ENCODE measurements at regions not wholly inside any gene's neighbourhood (a gene's known extent, or its start where the extent isn't known, plus 50 kb on each side); places are given as distances from the start of the nearest gene placed in this dataset.
"Not testable (repeated sequence)": the region's sequence is repeated elsewhere in the genome, so short reads cannot be mapped to it uniquely, and the experiment has no call there.

DNA sequence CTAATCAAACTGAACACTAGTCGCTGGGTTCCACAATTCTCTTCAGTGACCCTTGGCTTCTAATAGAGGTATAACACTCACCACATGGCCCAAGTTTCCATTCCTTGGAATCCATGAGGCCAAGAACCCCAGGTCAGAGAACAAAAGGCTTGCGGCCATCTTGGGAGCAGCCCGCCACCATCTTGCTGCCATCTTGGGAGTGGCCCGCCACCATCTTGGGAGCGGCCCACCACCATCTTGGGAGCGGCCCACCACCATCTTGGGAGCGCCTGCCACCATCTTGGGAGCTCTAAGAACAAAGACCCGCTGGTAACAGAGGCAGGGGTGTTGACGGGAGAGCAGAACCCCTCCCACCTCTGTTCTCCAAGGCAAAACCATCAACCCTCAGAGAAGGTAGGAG, 493.4 kb downstream of the MATN1 start:
- DNase-seq, result no peak

DNA sequence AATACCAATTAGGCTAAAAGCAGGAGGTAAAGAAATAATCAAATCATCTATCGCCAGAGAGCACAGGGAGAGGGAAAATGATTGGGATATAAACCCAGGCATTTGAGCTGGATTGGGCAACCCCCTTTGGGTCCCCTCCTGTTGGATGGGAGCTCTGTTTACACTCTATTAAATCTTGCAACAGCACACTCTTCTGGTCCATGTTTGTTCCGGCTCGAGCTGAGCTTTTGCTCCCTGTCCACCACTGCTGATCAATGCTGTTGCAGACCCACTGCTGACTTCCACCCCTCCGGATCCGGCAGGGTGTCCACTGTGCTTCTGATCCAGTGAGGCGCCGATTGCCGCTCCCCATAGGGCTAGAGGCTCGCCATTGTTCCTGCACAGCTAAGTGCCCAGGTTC, 493.8 kb downstream of the MATN1 start:
- DNase-seq, result no peak

DNA sequence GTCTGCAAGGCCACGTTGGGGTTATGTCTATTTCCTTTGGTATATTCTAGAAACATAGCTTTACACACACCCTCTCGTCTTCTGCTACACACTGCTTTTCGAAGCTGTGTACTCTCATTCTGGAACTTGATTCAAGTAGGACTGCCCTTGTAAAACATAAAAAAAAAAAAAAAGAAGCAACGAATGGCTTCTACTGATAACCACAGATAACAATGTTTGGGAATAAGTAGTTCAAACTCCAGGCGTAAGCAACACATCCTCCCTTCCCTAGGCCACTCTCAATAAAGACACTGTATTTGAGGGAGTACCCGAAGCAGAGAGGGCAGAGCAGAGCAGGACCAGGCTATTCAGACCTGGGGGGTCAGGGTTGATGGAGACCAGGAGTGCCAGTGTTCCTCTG, 496.7 kb downstream of the MATN1 start:
- no peak for DNase-seq

DNA sequence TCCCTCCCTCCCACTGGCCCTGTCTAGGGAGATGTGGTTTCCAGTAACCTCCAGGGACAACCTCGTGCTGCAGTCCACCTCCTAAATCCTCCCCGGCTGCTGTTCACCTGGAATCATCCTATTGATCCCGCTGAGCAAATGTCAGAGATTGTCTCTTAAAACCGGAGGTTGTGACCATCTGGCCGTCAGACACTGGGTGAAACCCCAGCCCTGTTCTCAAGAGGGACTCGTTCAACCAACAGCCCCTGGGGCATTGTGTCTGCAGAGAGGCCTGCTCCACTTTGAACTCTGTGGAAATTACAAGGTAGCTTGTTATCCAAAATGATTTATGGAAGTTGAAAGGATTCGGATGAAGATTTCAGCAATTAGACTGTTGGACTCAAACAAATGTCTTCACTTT, 498.0 kb downstream of the MATN1 start:
- no peak for DNase-seq

DNA sequence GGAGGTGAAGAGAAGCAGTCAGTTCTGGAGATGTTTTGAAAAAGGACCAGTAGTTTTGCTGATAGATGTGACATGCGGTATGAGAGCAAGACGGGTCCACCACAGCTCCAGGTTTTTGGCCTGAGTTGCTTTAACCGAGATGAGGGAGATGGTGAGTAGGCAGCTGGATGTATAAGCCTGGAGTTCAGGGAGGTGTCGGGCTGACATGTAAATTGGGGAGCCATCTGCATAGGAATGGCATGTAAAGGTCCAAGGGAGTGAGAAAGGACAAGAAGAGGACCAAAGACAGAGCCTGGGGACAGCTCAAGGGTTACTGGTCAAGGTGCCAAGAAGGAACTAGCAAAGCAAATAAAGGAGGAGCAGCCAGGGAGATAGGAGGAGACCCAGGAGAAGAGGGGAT, 503.7 kb downstream of the MATN1 start:
- no peak for DNase-seq

DNA sequence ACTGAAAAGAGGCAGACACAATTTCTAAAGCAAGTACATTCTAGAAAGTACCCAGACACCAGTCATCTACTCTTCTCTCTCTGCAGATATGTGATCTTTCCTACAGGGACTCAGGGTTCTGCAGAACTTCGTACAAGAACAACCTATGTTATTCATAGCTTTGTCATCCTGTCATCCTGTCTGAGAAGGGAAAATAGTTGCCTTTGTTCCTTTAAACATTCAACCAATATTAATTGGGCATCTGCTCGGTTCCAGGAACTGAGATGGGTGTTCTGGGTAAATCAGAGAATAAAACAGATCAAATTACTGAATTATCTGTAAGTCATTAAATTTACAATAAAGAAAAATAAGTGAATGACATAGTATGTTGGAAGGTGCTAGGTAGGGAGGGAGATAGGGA, 504.9 kb downstream of the MATN1 start:
- no peak for DNase-seq

DNA sequence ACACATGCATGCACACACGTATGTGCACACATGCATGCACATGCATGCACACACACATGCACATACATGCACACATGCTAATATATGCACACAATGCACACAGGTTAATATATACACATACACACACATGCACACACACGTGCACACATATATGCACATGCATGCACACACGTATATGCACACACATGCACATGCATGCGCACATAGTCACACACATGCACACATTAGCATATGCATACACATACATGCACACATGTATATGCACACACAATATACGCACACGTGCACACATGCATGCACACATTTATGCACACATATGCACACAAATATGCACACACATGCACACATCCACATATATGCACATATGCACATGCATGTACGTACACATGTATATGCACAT, 506.8 kb downstream of the MATN1 start:
- DNase-seq, result no peak

DNA sequence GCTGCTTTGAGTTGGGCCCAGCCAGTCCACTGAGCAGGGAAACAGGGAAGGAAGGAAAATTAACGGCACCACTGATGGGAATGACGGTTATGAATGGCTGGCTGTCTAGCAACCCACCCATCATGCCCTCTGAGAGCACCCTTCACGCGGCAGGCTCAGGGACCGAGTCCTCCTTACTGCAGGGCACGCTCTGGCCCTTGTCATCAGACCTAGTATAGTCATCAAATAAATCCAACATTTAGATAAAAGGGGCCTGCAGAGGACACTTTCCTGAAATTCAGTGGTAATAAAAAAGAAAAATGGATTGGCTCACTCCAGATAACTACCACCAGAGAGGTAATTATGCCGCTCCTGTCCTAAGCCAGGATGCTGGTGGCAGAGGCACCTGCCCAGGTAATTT, 509.4 kb downstream of the MATN1 start:
- no peak for DNase-seq

DNA sequence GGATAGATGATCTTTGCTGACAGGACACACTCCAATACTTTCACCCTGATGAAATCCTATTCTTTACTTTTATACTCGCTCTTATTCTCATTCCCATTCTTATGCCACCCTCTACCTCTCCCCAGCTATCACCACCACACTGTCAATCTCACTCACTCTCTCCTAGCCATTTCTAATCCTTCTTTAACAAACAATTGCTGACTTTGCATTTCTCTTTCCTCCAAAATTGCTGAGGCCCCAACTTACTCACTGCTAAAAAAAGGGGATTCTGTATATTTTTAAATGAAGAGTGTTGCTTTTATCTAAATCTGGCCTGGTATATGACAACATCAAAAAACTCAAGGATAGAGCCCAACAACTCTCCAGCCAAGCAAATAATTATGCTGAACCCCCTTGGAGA, 515.4 kb downstream of the MATN1 start:
- DNase-seq, result not testable (repeated sequence)

DNA sequence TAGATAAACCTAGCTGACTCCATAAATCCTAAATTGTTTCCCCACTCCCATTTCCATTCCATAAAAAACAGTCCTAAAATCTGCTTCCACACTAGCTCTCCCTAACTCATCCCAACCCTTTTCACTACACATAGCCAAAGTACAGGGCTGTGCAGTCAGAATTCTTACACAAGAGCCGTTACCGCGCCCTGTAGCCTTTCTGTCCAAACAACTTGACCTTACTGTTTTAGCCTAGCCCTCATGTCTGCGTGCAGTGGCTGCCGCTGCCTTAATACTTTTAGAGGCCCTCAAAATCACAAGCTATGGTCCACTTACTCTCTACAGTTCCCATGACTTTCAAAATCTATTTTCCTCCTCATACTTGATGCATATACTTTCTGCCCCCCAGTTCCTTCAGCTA, 516.8 kb downstream of the MATN1 start:
- DNase-seq, result not testable (repeated sequence)

DNA sequence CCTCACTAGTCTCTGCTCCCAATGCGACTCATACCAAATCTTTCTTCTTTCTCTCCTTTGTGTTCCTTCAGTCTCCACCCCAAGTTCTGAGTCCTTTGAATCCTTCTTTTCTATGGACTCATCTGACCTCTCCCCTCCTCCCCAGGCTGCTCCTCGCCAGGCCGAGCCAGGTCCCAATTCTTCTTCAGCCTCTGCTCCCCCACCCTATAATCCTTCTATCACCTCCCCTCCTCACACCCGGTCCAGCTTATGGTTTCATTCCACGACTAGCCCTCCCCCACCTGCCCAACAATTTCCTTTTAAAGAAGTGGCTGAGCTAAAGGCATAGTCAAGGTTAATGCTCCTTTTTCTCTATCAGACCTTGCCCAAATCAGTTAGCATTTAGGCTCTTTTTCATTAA, 518.5 kb downstream of the MATN1 start:
- not testable (repeated sequence) for DNase-seq

DNA sequence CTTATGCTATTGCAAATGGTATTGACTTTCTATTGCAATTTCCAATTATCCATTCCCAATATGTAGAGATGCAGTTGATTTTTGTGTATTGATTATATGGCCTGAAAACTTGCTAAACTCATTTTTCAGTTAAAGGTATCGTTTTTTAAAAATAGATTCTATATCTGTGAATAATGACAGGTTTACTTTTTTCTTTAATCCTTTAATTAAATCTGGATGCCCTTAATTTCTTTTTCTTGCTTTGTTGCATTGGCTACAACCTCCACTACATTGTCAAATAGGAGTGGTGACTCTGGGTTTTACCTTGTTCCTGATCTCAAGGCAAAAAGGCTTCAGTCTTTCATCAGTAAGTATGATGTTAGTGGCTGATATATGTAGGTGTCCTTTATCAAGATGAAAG, 522.4 kb downstream of the MATN1 start:
- no peak for DNase-seq

DNA sequence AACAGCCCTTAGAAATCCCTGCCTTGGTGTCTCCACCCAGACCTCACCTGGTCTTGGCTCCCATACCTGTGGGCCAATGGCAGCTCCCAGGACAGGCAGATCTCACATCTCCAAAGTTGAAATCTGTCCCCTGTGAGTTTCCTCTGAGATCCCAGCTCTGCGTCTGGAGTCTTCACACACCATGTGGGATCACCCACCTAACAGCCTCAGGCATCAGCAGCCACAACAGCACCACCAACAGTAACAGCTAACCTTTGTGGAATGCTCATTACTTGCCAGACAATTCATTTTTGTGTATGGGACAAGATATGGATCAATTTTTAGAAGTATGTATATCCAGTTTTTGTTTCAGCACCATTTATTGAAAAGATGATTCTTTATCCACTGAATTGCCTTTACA, 523.2 kb downstream of the MATN1 start:
- DNase-seq, result no peak

DNA sequence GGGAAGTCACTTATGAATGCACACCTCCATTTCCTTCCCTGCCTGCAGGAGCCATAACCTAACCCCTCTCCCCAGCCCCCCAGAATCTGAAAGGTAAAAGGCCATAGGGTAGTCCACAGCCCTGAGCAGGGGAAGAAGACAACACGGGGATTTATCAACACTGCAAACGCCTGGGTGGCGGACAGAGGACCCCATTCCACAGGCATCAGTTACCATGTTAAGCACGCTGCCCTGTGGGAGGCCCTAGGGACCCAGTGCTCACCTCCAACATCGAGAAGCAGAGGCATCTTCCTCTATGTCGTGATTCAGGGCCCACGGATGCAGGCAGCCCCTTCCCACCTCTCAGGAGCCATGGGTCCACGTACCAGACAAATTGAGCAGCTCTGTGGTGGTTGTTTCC, 523.8 kb downstream of the MATN1 start:
- no peak for DNase-seq

DNA sequence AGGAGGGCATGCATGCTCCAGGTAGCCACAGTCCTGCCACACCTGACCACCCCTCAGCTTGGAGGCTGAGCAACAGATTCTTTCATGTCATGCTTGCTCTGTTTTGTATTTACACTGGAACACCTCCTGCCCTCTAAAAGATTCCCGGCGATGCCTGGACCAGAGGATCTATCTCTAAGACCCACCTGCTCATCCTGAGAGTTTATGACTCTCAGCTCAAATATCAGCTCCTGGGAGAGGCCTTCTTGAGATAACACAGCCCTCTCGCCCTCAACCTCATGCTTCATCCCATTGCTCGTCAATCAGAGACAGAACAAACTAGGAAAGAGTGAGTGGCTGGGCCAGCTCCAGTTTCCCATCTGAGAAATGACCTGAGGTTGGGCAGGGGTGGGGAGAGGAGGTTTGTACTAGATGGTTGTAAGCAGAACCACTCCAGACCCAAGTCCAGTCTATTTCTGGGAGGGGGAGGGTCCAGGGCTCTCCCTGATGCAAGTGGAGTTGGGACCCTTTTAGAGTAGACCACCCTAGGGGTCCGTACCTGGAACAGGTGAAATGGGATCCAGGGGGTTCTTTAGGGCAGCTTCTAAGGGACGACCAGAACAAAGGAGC, 524.5 kb downstream of the MATN1 start:
- DNase-seq, result no peak

DNA sequence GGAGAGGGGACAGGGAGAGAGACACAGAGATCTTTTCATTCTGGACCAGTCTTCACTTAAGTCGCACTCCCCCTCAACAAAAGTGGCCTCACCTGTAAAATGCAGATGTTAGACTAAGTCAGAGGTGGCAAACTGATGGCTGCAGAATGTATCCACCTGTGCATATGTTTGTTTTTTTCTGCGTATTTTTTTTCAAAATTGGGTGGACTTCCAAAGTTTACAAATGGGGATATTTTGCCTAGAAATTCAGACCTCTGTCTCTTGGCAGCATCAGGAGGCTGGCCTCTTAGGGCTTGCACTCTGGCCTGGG, 525.0 kb downstream of the MATN1 start:
- DNase-seq, result no peak

DNA sequence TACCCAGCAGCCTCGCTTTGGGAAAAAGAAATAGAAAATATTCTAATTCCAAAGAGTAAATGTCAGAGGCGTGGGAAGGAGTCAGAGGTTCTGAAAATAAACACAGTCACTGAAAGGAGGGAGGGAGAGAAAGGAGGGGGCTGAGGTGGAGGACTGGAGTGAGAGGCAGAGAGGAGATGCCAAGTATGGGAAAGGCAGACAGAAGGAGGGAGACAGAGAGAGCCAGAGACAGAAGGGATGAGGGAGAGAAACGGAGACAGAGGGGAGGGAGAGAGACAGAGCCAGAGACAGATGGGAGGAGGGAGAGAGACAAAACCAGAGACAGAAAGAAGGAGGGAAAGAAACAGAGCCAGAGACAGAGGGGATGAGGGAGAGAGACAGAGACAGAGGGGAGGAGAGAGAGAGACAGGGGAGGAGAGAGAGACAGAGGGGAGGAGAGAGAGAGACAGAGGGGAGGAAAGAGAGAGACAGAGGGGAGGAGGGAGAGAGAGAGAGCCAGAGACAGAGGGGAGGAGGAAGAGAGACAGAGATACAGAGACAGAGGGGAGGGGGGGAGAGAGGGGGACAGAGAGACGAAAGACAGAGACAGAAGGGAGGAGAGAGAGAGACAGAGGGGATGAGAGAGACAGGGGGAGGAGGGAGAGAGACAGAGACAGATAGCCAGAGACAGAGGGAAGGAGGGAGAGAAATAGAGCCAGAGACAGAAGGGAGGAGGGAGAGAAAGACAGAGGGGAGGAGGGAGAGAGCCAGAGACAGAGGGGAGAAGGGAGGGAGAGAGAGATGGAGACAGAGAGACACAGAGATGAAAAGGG, 525.5 kb downstream of the MATN1 start:
- DNase-seq, result no peak

DNA sequence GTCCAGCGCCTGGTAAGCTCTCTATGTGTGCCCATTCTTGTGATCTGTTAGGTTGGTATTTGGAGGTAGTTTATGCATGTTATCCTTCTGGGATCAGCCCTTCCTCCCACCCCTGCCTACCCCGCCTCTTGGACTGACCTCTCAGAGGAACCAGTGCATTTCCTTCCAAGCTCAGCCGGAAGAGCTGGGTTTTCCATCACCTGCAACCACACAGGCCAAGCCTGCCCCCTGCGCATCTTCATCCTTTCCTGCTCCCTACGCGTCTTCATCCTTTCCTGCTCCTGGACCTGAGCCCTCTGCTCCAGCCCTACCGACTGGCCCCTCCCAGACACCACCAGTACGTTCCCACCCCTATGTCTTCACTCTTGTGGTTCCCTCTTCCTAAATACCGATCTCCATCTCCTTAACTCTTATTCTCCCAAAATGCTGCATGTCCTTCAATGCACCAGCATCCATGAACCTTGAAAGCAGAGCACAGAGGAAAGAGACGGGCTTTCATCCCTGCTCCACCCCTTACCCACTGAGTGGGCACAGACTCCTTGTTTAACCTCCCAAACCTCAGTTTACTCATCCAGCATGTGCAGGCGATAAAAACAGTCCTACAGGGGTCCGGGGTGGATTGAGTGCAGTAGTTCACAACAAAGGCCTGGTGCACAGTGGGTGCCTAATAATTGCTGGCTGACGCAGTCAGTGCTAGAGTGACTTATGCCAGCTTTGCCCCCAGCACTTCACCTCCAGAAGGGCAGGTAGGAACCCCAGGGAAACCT, 526.3 kb downstream of the MATN1 start:
- no peak for DNase-seq

DNA sequence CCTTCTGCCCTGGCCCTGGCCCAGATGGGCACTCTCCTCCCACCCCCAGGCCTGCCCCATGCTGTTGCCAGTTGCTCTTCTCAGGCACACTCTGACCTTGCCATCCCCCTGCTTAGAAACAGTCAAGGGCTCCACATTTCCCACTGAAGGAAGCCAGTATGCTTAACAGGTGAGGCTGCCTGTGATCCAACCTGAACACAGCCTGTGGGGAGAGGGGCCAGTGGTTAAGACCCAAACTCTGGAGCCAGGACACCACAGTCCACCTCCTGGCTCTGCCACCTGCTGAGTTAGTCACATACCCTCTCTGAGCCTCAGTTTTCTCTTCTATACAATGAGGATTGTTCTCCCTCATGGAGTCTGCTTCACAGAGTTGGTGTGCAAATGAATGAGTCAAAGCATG, 526.9 kb downstream of the MATN1 start:
- DNase-seq, result no peak

DNA sequence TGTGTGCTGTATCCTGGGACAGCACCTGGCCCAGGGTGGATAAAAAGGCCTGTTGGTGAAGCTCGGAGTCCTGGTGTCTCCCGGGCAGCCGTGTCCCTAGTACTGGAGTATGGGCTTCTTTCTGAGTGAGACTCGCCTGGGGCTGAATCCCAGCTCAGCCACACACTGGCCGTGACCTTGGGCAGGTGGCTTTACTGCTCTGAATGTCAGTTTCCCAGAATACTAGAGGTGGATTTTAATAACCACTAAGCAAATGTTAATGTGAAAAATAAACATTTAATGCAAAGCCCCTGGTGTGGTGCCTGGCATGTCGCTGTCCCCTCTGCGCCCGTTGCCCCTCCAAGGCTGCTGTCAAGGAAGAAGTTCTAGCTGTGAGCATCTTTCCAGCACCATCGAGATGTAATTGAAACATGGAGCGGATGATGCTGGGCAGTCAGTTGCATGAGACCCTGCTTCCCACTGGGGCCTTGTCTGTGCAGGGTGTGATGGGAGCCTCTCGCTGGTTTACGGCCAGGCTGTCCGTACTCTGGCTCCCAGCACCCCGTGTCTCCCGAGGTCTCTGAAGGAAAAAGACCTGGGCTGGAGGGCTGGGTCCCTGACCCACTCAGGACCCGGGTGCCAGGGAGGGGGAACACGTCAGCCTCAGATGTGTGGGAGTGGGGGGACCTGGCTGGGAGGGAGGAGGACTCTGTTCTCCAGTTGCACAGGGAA, 527.8 kb downstream of the MATN1 start:
- DNase-seq, result no peak

DNA sequence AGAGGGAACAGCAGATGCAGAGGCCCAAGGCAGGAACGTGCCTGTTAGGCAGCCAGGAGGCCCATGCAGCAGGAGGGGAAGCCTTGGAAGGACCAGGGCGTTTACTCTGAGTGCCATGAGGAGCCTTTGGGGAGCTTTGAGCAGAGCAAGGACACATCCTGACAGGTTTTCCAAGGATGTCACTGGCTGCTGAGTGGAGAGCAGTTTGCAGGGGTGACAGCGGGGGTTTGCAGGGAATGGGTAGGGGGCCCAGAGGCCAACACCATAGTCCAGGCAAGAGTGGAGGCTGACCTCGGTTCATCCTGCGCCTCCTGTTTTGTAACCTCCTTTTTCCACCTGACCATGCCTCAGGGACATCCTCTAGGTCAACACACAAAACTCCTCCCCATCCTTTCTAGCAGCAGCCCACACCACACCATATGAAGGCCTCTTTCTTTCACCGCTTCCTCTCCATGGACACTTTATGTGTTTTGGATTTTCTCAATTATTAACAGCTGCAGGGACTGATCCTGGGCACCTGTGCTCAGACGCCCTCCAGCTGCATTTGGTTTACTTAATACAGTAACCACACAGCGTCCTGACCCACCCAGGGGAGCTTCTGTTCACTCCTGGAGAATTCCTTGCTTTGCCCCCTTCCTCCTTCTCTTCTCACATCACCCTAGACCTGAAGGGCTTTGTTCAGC, 528.5 kb downstream of the MATN1 start:
- DNase-seq, result peak in 1 of 2 donors; percentile 2

DNA sequence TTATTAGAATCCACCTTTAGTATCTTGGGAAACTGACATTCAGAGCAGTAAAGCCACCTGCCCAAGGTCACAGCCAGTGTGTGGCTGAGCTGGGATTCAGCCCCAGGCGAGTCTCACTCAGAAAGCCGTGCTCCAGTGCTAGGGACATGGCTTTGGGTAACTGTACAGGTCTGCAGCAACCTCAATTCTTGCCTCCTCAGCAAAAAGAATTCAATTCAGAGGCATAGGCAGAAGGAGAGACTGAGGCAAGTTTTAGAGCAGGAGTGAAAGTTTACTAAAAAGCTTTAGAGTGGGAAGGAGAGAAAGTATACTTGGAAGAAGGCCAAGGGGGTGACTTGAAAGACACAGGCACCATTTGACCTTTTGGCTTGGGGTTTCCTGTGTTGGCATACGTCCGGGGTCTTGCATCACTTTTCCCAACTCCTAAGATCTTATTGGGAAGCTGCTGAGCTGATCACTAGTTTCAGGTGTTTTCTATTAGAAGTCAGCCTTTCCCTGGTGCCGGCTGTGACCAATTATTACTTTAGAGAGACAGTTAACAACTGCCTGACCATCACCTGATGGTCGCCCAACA, 529.3 kb downstream of the MATN1 start:
- no peak for DNase-seq

Measured in inflammatory macrophage treated with lipopolysaccharide for 1 hour (primary cell).